ENCODE measurements at regions not wholly inside any gene's neighbourhood (a gene's known extent, or its start where the extent isn't known, plus 50 kb on each side); places are given as distances from the start of the nearest gene placed in this dataset.
A peak's percentile ranks its signal among the peaks of the same experiment; 100 is the strongest.

DNA sequence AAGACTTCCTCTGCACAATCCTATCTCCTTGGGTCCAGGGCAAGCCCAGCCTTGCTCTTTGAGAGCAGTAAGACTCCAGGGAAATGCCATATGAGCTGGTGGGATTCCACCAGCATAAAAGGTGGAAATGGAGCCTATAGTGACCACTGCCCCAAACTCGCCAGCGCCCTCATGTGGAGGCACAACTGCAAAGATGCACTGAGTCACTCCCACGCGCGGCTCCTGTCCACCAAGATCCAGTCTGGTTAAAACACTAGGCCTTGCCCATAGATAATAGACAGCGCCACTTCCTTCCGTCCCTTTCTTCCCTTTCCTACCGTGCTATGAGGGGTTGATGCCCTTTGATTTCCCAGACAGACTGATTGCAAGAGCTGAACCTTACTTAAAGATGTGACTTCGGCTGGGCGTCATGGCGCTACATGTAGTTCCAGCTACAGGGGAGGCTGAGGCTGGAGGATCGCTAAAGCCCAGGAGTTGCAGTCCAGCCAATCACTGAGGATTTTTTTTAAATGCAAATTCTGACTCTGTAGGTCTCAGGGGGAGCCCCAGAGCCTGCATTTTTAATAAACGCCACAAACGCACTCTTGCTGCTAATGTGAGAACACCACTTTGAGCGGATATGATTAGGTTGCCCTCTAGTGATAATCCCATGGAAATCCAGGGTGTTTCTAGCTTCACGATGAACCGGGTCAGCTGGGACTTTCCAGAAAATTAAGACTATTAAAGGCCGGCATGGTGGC lies 136.5 kb downstream of the EPC1 start (continued):
- no peak for TF ChIP-seq HCFC1 (IDR thresholded peaks at IDR 0.05; ENCODE audit: low read depth, low read length)
- no peak for TF ChIP-seq ZNF699 (CRISPR knock-in tag; IDR thresholded peaks at IDR 0.05; ENCODE audit: insufficient replicate concordance)
- no peak for TF ChIP-seq JUN (IDR thresholded peaks at IDR 0.05; ENCODE audit: borderline replicate concordance, low read depth, low read length)
- no peak for TF ChIP-seq JUN (CRISPR knock-in tag; IDR thresholded peaks at IDR 0.05; ENCODE audit: borderline replicate concordance)
- no peak for TF ChIP-seq HMG20A (CRISPR knock-in tag; conservative IDR thresholded peaks at IDR 0.05)
- TF ChIP-seq SMC3 (conservative IDR thresholded peaks at IDR 0.05; ENCODE audit: insufficient read depth, low read depth, low read length) = peak; percentile 30; the same call in 1 of the 2 replicates
- peak; percentile 49 to 59 for TF ChIP-seq RAD21 (CRISPR knock-in tag; conservative IDR thresholded peaks at IDR 0.05 in 1 of 2, IDR thresholded peaks at IDR 0.05 in 1 of 2)
- TF ChIP-seq ZNF354B (CRISPR knock-in tag; IDR thresholded peaks at IDR 0.05) = no peak
- no peak for TF ChIP-seq ZNF696 (CRISPR knock-in tag; conservative IDR thresholded peaks at IDR 0.05)
- TF ChIP-seq ZNF707 (CRISPR knock-in tag; conservative IDR thresholded peaks at IDR 0.05) = no peak
- TF ChIP-seq, protein P1, sequence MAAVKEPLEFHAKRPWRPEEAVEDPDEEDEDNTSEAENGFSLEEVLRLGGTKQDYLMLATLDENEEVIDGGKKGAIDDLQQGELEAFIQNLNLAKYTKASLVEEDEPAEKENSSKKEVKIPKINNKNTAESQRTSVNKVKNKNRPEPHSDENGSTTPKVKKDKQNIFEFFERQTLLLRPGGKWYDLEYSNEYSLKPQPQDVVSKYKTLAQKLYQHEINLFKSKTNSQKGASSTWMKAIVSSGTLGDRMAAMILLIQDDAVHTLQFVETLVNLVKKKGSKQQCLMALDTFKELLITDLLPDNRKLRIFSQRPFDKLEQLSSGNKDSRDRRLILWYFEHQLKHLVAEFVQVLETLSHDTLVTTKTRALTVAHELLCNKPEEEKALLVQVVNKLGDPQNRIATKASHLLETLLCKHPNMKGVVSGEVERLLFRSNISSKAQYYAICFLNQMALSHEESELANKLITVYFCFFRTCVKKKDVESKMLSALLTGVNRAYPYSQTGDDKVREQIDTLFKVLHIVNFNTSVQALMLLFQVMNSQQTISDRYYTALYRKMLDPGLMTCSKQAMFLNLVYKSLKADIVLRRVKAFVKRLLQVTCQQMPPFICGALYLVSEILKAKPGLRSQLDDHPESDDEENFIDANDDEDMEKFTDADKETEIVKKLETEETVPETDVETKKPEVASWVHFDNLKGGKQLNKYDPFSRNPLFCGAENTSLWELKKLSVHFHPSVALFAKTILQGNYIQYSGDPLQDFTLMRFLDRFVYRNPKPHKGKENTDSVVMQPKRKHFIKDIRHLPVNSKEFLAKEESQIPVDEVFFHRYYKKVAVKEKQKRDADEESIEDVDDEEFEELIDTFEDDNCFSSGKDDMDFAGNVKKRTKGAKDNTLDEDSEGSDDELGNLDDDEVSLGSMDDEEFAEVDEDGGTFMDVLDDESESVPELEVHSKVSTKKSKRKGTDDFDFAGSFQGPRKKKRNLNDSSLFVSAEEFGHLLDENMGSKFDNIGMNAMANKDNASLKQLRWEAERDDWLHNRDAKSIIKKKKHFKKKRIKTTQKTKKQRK (IDR thresholded peaks at IDR 0.05; ENCODE audit: borderline replicate concordance, low read depth, low read length) = no peak
- TF ChIP-seq ZNF589 (CRISPR knock-in tag; IDR thresholded peaks at IDR 0.05; ENCODE audit: low read depth) = no peak
- 0 out of 2 replicates have a peak, but pooled peaks have one; percentile 18 for TF ChIP-seq CXXC5 (CRISPR knock-in tag; IDR thresholded peaks at IDR 0.05)
- no peak for TF ChIP-seq SPI1 (IDR thresholded peaks at IDR 0.05; ENCODE audit: borderline replicate concordance, low read depth, low read length)
- TF ChIP-seq CEBPG (CRISPR knock-in tag; IDR thresholded peaks at IDR 0.05) = no peak
- no peak for TF ChIP-seq CEBPG (tag; conservative IDR thresholded peaks at IDR 0.05 in 1 of 2, IDR thresholded peaks at IDR 0.05 in 1 of 2)
- TF ChIP-seq ZNF12 (CRISPR knock-in tag; IDR thresholded peaks at IDR 0.05) = no peak
- no peak for TF ChIP-seq NELFE (IDR thresholded peaks at IDR 0.05; ENCODE audit: insufficient read depth, insufficient read length)
- 0 out of 2 replicates have a peak, but pooled peaks have one; percentile 11 for TF ChIP-seq CBFA2T3 (IDR thresholded peaks at IDR 0.05)
- TF ChIP-seq HLTF (IDR thresholded peaks at IDR 0.05) = no peak
- TF ChIP-seq POU5F1 (IDR thresholded peaks at IDR 0.05; ENCODE audit: borderline replicate concordance, low read depth, low read length, partially characterized antibody) = no peak
- no peak for TF ChIP-seq FOXO4 (CRISPR knock-in tag; IDR thresholded peaks at IDR 0.05)
- TF ChIP-seq LARP7 (IDR thresholded peaks at IDR 0.05) = no peak
- no peak for TF ChIP-seq TEAD4 (IDR thresholded peaks at IDR 0.05; ENCODE audit: low read length)
- no peak for TF ChIP-seq TEAD4 (CRISPR knock-in tag; IDR thresholded peaks at IDR 0.05; ENCODE audit: borderline replicate concordance)
- TF ChIP-seq POLR3A (IDR thresholded peaks at IDR 0.05; ENCODE audit: borderline replicate concordance, extremely low read depth, insufficient read depth, insufficient read length) = no peak

Data from K562 (cell line).